PC-9 (cell line): ENCODE measurements at regions not wholly inside any gene's neighbourhood (a gene's known extent, or its start where the extent isn't known, plus 50 kb on each side); places are given as distances from the start of the nearest gene placed in this dataset.

Source experiments
- CTCF ChIP-seq: fragments of 200-600 bp; sonication (generic); conservative IDR thresholded peaks from 2 replicates; pipeline ENCODE4 v1.6.1; 2017; ENCODE audit warnings: mixed run types, antibody characterized with exemption, mild to moderate bottlenecking, moderate library complexity
- EZH2 ChIP-seq: fragments of 200-600 bp; sonication (generic); IDR thresholded peaks from 2 replicates; pipeline ENCODE4 v1.8.0; 2017; ENCODE audit warnings: antibody characterized with exemption, low read depth

- TF ChIP-seq CTCF: no peak
- no peak for TF ChIP-seq EZH2
These were observed 972.3 kb upstream of the DDX18 start for GRCh38 chr2:116842164-116842563.
